Karpas-422 (cell line): ENCODE measurements at regions not wholly inside any gene's neighbourhood (a gene's known extent, or its start where the extent isn't known, plus 50 kb on each side); places are given as distances from the start of the nearest gene placed in this dataset.
"Not testable (repeated sequence)": the region's sequence is repeated elsewhere in the genome, so short reads cannot be mapped to it uniquely, and the experiment has no call there.

Experiments
- DNase-seq: peaks from one replicate; pipeline ENCODE4 v3.0.0-alpha.2; 2015
- H2AFZ ChIP-seq: fragments of 200-600 bp; sonication (generic); 2 replicates; pipeline ENCODE4 v1.6.1; 2014; ENCODE audit warnings: antibody characterized with exemption, low read length, mixed read lengths
- H3K27ac ChIP-seq: fragments of 200-600 bp; sonication (generic); 2 replicates; pipeline ENCODE4 v1.5.1; 2014; ENCODE audit warnings: mild to moderate bottlenecking, low read length, moderate library complexity
- H3K27me3 ChIP-seq: fragments of 200-600 bp; sonication (generic); 2 replicates; pipeline ENCODE4 v1.6.1; 2014; ENCODE audit warnings: low read length, mixed read lengths
- H3K36me3 ChIP-seq: fragments of 200-600 bp; sonication (generic); 2 replicates; pipeline ENCODE4 v1.6.1; 2014; ENCODE audit warnings: low read length, mixed read lengths; ENCODE audit not compliant: insufficient read depth
- H3K4me1 ChIP-seq: fragments of 200-600 bp; sonication (generic); 2 replicates; pipeline ENCODE4 v1.6.1; 2014; ENCODE audit warnings: mild to moderate bottlenecking, low read length, mixed read lengths
- H3K4me2 ChIP-seq: fragments of 200-600 bp; sonication (generic); 2 replicates; pipeline ENCODE4 v1.6.1; 2014; ENCODE audit warnings: low read length, low read depth, mild to moderate bottlenecking; ENCODE audit not compliant: poor library complexity, severe bottlenecking
- H3K4me3 ChIP-seq: fragments of 200-600 bp; sonication (generic); 2 replicates; pipeline ENCODE4 v1.5.1; 2014; ENCODE audit warnings: mild to moderate bottlenecking, antibody characterized with exemption, low read length, mixed read lengths
- H3K79me2 ChIP-seq: fragments of 200-600 bp; sonication (generic); 2 replicates; pipeline ENCODE4 v1.6.1; 2014; ENCODE audit warnings: mild to moderate bottlenecking, low read length, mixed read lengths
- H3K9ac ChIP-seq: fragments of 200-600 bp; sonication (generic); 2 replicates; pipeline ENCODE4 v1.6.0; 2014; ENCODE audit warnings: low read length
- H3K9me2 ChIP-seq: fragments of 200-600 bp; sonication (generic), shearing (Covaris generic); replicated peaks from 2 replicates; pipeline ENCODE4 v1.6.0; 2014; ENCODE audit warnings: mild to moderate bottlenecking, low read length, moderate library complexity; ENCODE audit not compliant: insufficient read depth
- H3K9me3 ChIP-seq: fragments of 300-700, 200-600 bp; sonication (generic); 2 replicates; pipeline ENCODE4 v1.6.1; 2014; ENCODE audit warnings: low read length, mixed read lengths
- H4K20me1 ChIP-seq: fragments of 200-600 bp; sonication (generic); 2 replicates; pipeline ENCODE4 v1.6.1; 2014; ENCODE audit warnings: mild to moderate bottlenecking, antibody characterized with exemption, low read length, low read depth; ENCODE audit not compliant: insufficient read depth

DNA sequence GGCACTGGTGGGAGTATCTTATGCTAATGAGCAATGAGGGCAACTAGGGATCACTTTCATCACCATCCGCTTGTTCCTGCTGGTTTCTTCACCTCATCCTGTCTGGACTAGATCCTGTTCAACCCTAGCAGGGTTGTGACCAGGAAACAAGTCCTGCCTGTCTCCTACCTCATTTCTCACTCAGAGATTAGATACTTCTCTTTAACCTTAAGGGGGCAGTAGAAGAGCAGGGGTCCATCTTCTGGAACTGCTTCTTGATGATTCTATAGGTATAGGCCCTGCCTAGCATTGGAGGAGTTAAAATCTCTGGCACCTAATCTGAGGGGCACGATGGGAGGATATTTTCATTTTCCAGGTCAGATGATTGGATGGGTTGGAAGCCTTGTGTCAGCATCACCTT lies 415.5 kb downstream of the TGIF2LX start:
- not testable (repeated sequence) for H3K27me3 ChIP-seq, H3K79me2 ChIP-seq, H3K4me2 ChIP-seq, DNase-seq, H3K9me2 ChIP-seq, H3K4me1 ChIP-seq, H3K4me3 ChIP-seq, H3K27ac ChIP-seq, H2AFZ ChIP-seq, H3K9me3 ChIP-seq, H3K9ac ChIP-seq, H4K20me1 ChIP-seq, H3K36me3 ChIP-seq

GRCh38 chrX:90369632-90370031 lies 447.9 kb downstream of the TGIF2LX start:
- H3K36me3 ChIP-seq, H3K4me1 ChIP-seq, H3K4me3 ChIP-seq, H2AFZ ChIP-seq, DNase-seq, H4K20me1 ChIP-seq, H3K27me3 ChIP-seq, H3K9me2 ChIP-seq, H3K4me2 ChIP-seq, H3K79me2 ChIP-seq, H3K27ac ChIP-seq, H3K9ac ChIP-seq, H3K9me3 ChIP-seq: not testable (repeated sequence)

DNA sequence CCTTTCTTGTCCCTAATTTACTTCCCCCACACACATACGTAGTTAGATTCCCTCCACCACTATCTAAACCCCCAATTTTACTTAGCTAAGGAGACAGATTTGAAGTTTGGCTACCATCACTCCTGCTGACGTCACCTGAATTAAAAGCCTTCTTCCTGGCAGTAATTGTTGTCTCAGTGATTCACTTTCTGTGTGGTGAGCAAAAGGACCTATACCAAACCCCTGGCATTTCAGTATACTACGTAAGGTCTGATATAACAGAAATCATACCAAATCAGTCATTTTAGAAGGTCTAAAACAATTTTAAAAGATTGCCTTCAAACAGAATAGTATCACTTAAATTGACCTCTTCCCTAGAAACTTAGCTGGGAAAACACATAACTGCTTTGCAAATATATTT lies 476.3 kb downstream of the TGIF2LX start:
- not testable (repeated sequence) for H2AFZ ChIP-seq, H3K9me2 ChIP-seq, H3K4me2 ChIP-seq, H3K36me3 ChIP-seq, DNase-seq, H3K27me3 ChIP-seq, H4K20me1 ChIP-seq, H3K9ac ChIP-seq, H3K79me2 ChIP-seq, H3K4me1 ChIP-seq, H3K4me3 ChIP-seq, H3K27ac ChIP-seq, H3K9me3 ChIP-seq

DNA sequence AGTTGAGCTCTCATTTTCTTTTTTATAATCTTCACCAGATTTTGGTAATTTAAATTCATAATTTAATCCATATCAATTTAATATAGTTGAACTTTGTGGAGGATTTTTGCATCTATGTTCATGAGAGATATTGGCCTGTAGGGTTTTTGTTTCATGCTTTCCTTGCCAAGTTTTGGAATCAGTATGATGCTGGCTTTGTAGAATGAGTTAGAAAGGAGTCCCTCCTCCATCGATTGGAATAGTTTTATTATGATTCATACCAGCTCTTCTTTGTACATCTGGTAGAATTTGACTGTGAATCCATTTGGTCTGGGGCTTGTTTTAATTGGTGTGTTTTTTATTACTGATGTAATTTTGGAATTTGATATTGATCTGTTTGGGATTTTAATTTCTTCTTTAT lies 480.5 kb downstream of the TGIF2LX start:
- not testable (repeated sequence) for H4K20me1 ChIP-seq, H3K9ac ChIP-seq, H3K4me1 ChIP-seq, H3K4me3 ChIP-seq, H3K9me2 ChIP-seq, H3K36me3 ChIP-seq, DNase-seq, H2AFZ ChIP-seq, H3K27ac ChIP-seq, H3K79me2 ChIP-seq, H3K27me3 ChIP-seq, H3K9me3 ChIP-seq, H3K4me2 ChIP-seq

GRCh38 chrX:90403859-90404258 lies 482.2 kb downstream of the TGIF2LX start:
- not testable (repeated sequence) for H3K9ac ChIP-seq, H4K20me1 ChIP-seq, H3K9me2 ChIP-seq, H3K79me2 ChIP-seq, H3K4me3 ChIP-seq, DNase-seq, H3K27me3 ChIP-seq, H3K9me3 ChIP-seq, H3K27ac ChIP-seq, H2AFZ ChIP-seq, H3K36me3 ChIP-seq, H3K4me2 ChIP-seq, H3K4me1 ChIP-seq

GRCh38 chrX:90404846-90405436 lies 483.2 kb downstream of the TGIF2LX start:
- DNase-seq, H4K20me1 ChIP-seq, H3K36me3 ChIP-seq, H3K27me3 ChIP-seq, H3K4me2 ChIP-seq, H3K4me3 ChIP-seq, H3K4me1 ChIP-seq, H3K27ac ChIP-seq, H3K79me2 ChIP-seq, H3K9me2 ChIP-seq, H2AFZ ChIP-seq, H3K9me3 ChIP-seq, H3K9ac ChIP-seq: not testable (repeated sequence)

GRCh38 chrX:90453770-90454338 lies 532.1 kb downstream of the TGIF2LX start:
- not testable (repeated sequence) for H2AFZ ChIP-seq, DNase-seq

GRCh38 chrX:90458071-90458899 lies 536.6 kb downstream of the TGIF2LX start:
- H3K4me1 ChIP-seq, H3K4me2 ChIP-seq, H2AFZ ChIP-seq, H3K27me3 ChIP-seq, H3K4me3 ChIP-seq, H3K36me3 ChIP-seq, H3K79me2 ChIP-seq, H4K20me1 ChIP-seq, H3K9ac ChIP-seq, H3K27ac ChIP-seq, DNase-seq, H3K9me3 ChIP-seq, H3K9me2 ChIP-seq: not testable (repeated sequence)

More at GRCh38 chrX:90453770-90454338, 532.1 kb downstream of the TGIF2LX start:
- not testable (repeated sequence) for H3K79me2 ChIP-seq, H3K4me3 ChIP-seq, H3K4me2 ChIP-seq, H3K9ac ChIP-seq, H3K36me3 ChIP-seq, H3K4me1 ChIP-seq, H3K9me2 ChIP-seq, H3K9me3 ChIP-seq, H3K27ac ChIP-seq, H3K27me3 ChIP-seq, H4K20me1 ChIP-seq
